ENCODE measurements at regions not wholly inside any gene's neighbourhood (a gene's known extent, or its start where the extent isn't known, plus 50 kb on each side); places are given as distances from the start of the nearest gene placed in this dataset.

- DNase-seq = no peak
These were observed 254.3 kb upstream of the TPM1 start for GRCh38 chr15:62788224-62788623.

GRCh38 chr15:62790546-62790945 is 252.0 kb upstream of the TPM1 start:
- DNase-seq = no peak

GRCh38 chr15:62791694-62792093 is 250.9 kb upstream of the TPM1 start:
- DNase-seq = no peak

GRCh38 chr15:62792986-62793751 is 249.4 kb upstream of the TPM1 start:
- DNase-seq = no peak

GRCh38 chr15:62793752-62794144 is 248.8 kb upstream of the TPM1 start:
- no peak for DNase-seq

- no peak for DNase-seq
These were observed 247.4 kb upstream of the TPM1 start for GRCh38 chr15:62795171-62795570.

GRCh38 chr15:62795700-62796695 is 246.5 kb upstream of the TPM1 start:
- no peak for DNase-seq

- no peak for DNase-seq
These were observed 245.4 kb upstream of the TPM1 start for GRCh38 chr15:62797171-62797570.

GRCh38 chr15:62798536-62798935 is 244.0 kb upstream of the TPM1 start:
- no peak for DNase-seq

- DNase-seq = no peak
These were observed 243.5 kb upstream of the TPM1 start for GRCh38 chr15:62799037-62799436.

GRCh38 chr15:62799919-62800318 is 242.6 kb upstream of the TPM1 start:
- DNase-seq = no peak

- DNase-seq = no peak
These were observed 239.9 kb upstream of the TPM1 start for GRCh38 chr15:62802612-62803011.

- DNase-seq = no peak
These were observed 238.6 kb upstream of the TPM1 start for GRCh38 chr15:62803856-62804400.

GRCh38 chr15:62805502-62805901 is 237.0 kb upstream of the TPM1 start:
- no peak for DNase-seq

GRCh38 chr15:62807539-62808130 is 234.9 kb upstream of the TPM1 start:
- DNase-seq = no peak

- DNase-seq = no peak
These were observed 233.2 kb upstream of the TPM1 start for GRCh38 chr15:62809115-62809967.

- DNase-seq = no peak
These were observed 232.6 kb upstream of the TPM1 start for GRCh38 chr15:62809968-62810260.

- DNase-seq = no peak
These were observed 230.1 kb upstream of the TPM1 start for GRCh38 chr15:62812515-62812835.

GRCh38 chr15:62816342-62817069 is 226.0 kb upstream of the TPM1 start:
- no peak for DNase-seq

- DNase-seq = no peak
These were observed 223.9 kb upstream of the TPM1 start for GRCh38 chr15:62818691-62819090.

- DNase-seq = no peak
These were observed 221.0 kb upstream of the TPM1 start for GRCh38 chr15:62821384-62822131.

All from NCI-H510A treated with DMSO at 0.1 percent for 48 hours (cell line).